Mucosa of rectum (tissue), 2 donors: ENCODE measurements at regions not wholly inside any gene's neighbourhood (a gene's known extent, or its start where the extent isn't known, plus 50 kb on each side); places are given as distances from the start of the nearest gene placed in this dataset.
"Not testable (repeated sequence)": the region's sequence is repeated elsewhere in the genome, so short reads cannot be mapped to it uniquely, and the experiment has no call there.

Experiments used
- H3K27ac ChIP-seq, 2 donors: one replicate each; pipeline ENCODE4 v1.7.0; 2013; ENCODE audit warnings: inconsistent platforms in 2 of 2, low read depth in 2 of 2, low read length in 2 of 2
- H3K27me3 ChIP-seq, 2 donors: one replicate each; pipeline ENCODE4 v1.7.0; 2013; ENCODE audit warnings: low read length in 2 of 2; ENCODE audit not compliant: control insufficient read depth in 2 of 2, insufficient read depth in 2 of 2
- H3K36me3 ChIP-seq, 2 donors: one replicate each; pipeline ENCODE4 v1.7.0; 2013; ENCODE audit warnings: low read length in 2 of 2; ENCODE audit not compliant: control insufficient read depth in 2 of 2, insufficient read depth in 2 of 2
- H3K4me1 ChIP-seq, 2 donors: one replicate each; pipeline ENCODE4 v1.7.0; 2013; ENCODE audit warnings: low read length in 2 of 2, mild to moderate bottlenecking in 1 of 2; ENCODE audit not compliant: control insufficient read depth in 2 of 2, insufficient read depth in 2 of 2
- H3K4me3 ChIP-seq, 2 donors: one replicate each; pipeline ENCODE4 v1.7.0; 2013; ENCODE audit warnings: low read length in 2 of 2
- H3K9ac ChIP-seq, 2 donors: one replicate each; pipeline ENCODE4 v1.7.0; 2013; ENCODE audit warnings: low read length in 2 of 2, low read depth in 1 of 2, mild to moderate bottlenecking in 1 of 2
- H3K9me3 ChIP-seq, 2 donors: one replicate each; pipeline ENCODE4 v1.7.0; 2013; ENCODE audit warnings: low read length in 2 of 2; ENCODE audit not compliant: control insufficient read depth in 2 of 2
- donor health status: healthy.
- donor health status: Normal muscosa, but diverticular disease.

DNA sequence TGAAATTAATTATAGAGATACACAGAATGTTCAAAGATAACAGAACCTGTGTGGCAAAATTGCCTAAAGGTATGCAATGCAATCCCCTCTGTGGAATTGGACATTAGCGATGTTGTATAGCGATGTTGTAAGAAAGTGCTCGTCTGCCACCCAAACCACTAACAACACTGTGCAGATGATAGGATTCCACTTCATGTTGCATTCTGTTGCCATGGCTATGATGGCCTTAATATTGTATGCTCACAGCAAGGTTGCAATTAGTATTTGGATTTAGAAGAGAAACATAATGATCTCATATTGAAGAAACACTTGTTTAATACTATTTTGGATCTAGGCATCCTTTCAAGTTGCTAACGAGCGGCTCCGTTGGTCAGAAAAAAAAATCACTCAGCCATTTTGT, 260.3 kb downstream of the BCAT1 start:
- Histone ChIP-seq H3K4me3 (no peak overlapping the region), H3K9ac (no peak overlapping the region), H3K27ac (no peak overlapping the region), H3K9me3 (no peaks in the 10 kb centered on the region), H3K4me1 (no peaks in the 10 kb centered on the region), H3K36me3 (no peaks in the 10 kb centered on the region), H3K27me3 (no peaks in the 10 kb centered on the region)

DNA sequence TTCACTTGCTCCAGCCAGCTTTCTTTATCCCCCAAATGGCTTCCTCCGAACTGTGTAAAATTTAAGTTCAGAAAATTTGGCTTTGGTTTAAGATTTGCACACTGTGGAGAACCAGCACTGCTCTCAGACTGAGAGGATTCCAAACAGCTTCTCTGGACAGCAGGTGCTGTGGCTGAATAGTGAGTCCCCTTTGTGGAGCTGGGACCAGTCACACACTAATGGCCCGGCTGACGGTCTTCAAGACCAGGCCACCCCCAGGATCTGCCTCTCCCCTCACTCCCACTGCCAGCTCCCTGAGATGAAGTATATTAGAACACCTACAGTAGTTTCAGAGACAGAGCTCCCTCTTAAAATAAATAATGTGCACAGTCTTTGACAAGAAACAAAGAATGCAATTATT, 267.3 kb downstream of the BCAT1 start:
- Histone ChIP-seq H3K4me1 (no peaks in the 10 kb centered on the region), H3K27me3 (no peaks in the 10 kb centered on the region), H3K4me3 (no peak overlapping the region), H3K9ac (no peak overlapping the region), H3K9me3 (no peaks in the 10 kb centered on the region), H3K27ac (no peak overlapping the region), H3K36me3 (no peaks in the 10 kb centered on the region)

- Histone ChIP-seq H3K4me3 (no peak overlapping the region), H3K4me1 (no peaks in the 10 kb centered on the region), H3K27me3 (no peaks in the 10 kb centered on the region), H3K9me3 (no peaks in the 10 kb centered on the region), H3K36me3 (no peaks in the 10 kb centered on the region), H3K27ac (no peak overlapping the region), H3K9ac (no peak overlapping the region)
Observed at GRCh38 chr12:24679126-24679525, 269.8 kb downstream of the BCAT1 start.

- no peak overlapping the region for H3K4me3 ChIP-seq
- H3K27me3 ChIP-seq: no peaks in the 10 kb centered on the region
- H3K9me3 ChIP-seq: no peaks in the 10 kb centered on the region
- no peak overlapping the region for H3K27ac ChIP-seq
- no peak overlapping the region for H3K9ac ChIP-seq
- no peaks in the 10 kb centered on the region for H3K4me1 ChIP-seq
- no peaks in the 10 kb centered on the region for H3K36me3 ChIP-seq
Observed at GRCh38 chr12:24678436-24678835, 270.5 kb downstream of the BCAT1 start.

GRCh38 chr12:24668563-24668962, 280.3 kb downstream of the BCAT1 start:
- Histone ChIP-seq H3K36me3 (no peaks in the 10 kb centered on the region), H3K9me3 (no peaks in the 10 kb centered on the region), H3K9ac (no peak overlapping the region), H3K4me1 (no peaks in the 10 kb centered on the region), H3K27ac (no peak overlapping the region), H3K27me3 (no peaks in the 10 kb centered on the region), H3K4me3 (no peak overlapping the region)

DNA sequence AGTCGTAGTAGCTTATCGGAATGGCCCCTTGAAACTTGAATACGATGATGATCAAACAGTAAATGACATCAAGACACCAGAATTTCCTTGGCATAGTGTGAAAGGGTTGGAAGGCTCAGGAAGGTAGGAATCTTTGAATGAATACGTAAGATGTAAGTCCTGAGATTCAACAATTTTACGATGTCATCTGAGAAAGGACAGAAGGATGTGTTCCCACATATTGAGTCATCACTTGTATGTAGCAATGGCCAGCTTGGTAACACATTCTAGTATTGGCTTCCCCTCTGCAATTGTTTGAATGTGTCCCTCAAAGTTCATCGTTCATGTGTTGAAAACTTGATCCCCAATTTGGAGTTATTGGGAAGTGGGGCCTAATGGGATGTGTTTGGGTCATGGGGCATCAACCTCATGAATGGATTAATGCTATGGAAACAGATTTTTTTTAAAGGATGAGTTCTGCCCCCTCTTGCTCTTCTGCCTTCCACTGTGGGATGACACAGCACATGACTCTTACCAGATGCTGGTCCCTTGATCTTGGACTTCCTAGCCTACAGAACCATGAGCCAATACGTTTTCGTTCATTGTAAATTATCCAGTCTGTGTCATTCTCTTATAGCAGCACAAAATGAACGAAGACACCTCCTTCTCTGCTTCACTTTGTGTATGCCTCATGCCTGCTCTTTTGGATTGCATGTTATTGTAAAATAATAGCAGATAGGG, 284.6 kb downstream of the BCAT1 start:
- H3K9me3 ChIP-seq: no peaks in the 10 kb centered on the region
- H3K9ac ChIP-seq: no peak overlapping the region
- no peaks in the 10 kb centered on the region for H3K4me1 ChIP-seq
- H3K27ac ChIP-seq: no peak overlapping the region
- no peaks in the 10 kb centered on the region for H3K27me3 ChIP-seq
- no peak overlapping the region for H3K4me3 ChIP-seq
- H3K36me3 ChIP-seq: no peaks in the 10 kb centered on the region

- no peaks in the 10 kb centered on the region for H3K36me3 ChIP-seq
- H3K9ac ChIP-seq: no peak overlapping the region
- H3K27me3 ChIP-seq: no peaks in the 10 kb centered on the region
- no peak overlapping the region for H3K4me3 ChIP-seq
- H3K9me3 ChIP-seq: no peaks in the 10 kb centered on the region
- H3K27ac ChIP-seq: no peak overlapping the region
- no peaks in the 10 kb centered on the region for H3K4me1 ChIP-seq
Observed at GRCh38 chr12:24661657-24662096, 287.2 kb downstream of the BCAT1 start.

DNA sequence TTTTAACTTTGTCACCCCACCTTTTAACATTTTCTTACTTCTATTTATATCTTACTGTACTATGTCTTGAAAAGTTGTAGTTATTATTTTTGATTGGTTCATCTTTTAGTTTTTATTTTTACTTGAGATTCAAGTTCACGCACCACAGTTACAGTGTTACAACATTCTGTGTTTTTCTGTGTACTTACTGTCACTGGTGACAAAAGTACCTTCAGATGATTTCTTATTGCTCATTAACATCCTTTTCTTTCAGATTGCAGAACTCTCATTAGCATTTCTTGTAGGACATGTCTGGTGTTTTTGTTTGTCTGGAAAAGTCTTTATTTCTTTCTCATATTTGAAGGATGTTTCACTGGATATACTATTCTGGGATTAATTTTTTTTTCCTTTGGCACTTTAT, 289.9 kb downstream of the BCAT1 start:
- Histone ChIP-seq H3K4me3 (no peak overlapping the region), H3K4me1 (no peaks in the 10 kb centered on the region), H3K36me3 (no peaks in the 10 kb centered on the region), H3K9ac (no peak overlapping the region), H3K27me3 (no peaks in the 10 kb centered on the region), H3K9me3 (peaks cover 0 to 3% of the 10 kb centered on the region in 2 donors), H3K27ac (no peak overlapping the region)

- H3K9me3 ChIP-seq, H3K27ac ChIP-seq, H3K4me1 ChIP-seq: not testable (repeated sequence)
Observed at GRCh38 chr12:24654344-24654743, 294.6 kb downstream of the BCAT1 start.

DNA sequence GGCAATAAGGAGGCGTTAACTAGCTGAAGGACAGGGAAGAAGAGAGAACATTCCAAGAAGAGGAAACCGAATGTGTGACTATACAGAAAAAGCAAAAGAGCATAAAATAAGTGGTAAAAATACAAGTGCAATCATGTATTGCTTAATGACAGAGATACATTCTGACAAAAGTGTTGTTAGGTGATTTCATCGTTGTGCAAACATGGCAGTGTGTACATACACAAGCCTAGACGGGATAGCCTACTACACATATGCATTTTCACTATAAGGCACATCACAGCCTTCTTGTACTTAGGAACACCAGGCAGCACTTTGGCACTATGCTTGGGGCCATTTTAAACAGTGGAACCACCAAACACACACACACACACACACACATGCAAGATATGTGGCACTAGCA, 299.3 kb downstream of the BCAT1 start:
- Histone ChIP-seq H3K9ac (no peak overlapping the region), H3K36me3 (no peaks in the 10 kb centered on the region), H3K27me3 (no peaks in the 10 kb centered on the region), H3K9me3 (peaks cover 0 to 3% of the 10 kb centered on the region in 2 donors), H3K4me3 (no peak overlapping the region), H3K27ac (no peak overlapping the region), H3K4me1 (no peaks in the 10 kb centered on the region)

More at GRCh38 chr12:24654344-24654743, 294.6 kb downstream of the BCAT1 start:
- H3K27me3 ChIP-seq, H3K36me3 ChIP-seq, H3K9ac ChIP-seq, H3K4me3 ChIP-seq: not testable (repeated sequence)
